GM19035 (cell line): ENCODE measurements at regions not wholly inside any gene's neighbourhood (a gene's known extent, or its start where the extent isn't known, plus 50 kb on each side); places are given as distances from the start of the nearest gene placed in this dataset.
A peak's percentile ranks its signal among the peaks of the same experiment; 100 is the strongest.

ENCODE experiments used
- ATAC-seq: cut with Tn5 transposase; IDR thresholded peaks from one replicate; pipeline ENCODE4 v1.9.1; 2021; ENCODE audit not compliant: unreplicated experiment

DNA sequence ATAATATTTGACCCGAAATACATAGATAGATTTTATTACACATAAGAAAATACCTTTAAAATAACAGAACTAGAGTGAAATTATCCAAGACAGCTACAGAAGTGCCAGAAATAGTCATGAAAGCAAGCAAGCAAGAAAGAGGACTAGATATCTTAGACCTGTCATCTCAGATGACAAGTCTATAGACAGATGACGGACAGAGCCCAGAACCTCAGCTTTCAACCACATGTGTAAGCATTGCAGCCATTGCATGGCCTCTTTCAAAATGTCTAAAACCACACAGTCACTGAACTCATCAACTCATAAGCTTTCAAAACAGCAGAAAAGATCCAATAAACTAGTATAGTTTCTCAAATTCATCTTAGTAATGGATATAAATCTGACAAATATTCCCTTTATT is 59.8 kb upstream of the FHIT start:
- ATAC-seq = no peak

DNA sequence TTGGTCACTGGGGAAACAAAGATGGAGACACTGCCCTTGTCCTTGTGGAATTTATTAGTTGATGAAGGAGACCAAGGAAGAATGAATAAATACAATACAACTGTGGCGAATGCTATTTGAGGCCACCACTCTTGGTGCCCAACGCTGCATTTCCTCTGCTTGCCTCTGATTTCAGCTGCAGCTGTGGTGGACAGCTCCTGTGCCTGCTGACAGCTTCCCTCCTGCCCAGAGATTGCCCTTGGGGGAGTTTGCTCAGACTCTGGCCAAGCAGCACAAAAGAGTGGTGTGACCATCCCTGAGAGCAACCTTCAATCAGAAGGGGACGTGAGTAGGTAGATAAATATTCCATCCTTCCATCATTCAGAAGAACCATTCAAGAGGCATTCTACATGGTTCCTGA is 64.6 kb upstream of the FHIT start:
- no peak for ATAC-seq

DNA sequence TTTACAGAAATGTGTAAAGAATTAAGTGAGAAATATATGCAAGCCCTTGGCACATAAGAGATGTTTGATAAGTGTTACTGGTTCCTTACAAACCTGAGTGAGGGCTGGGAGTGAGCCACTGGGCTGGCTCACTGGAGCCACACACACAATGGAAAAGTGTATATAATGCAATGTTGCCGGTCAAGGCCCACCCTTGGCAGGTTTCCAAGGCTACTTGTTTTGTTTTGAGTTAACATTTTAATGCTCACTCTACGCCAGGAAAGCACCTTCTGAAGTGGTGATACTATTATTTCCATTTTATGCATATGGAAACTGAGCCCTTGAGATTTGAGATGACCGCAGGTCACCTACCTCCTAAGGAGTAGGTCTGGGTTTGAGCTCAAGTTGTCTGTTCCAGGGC is 71.8 kb upstream of the FHIT start:
- ATAC-seq = no peak

DNA sequence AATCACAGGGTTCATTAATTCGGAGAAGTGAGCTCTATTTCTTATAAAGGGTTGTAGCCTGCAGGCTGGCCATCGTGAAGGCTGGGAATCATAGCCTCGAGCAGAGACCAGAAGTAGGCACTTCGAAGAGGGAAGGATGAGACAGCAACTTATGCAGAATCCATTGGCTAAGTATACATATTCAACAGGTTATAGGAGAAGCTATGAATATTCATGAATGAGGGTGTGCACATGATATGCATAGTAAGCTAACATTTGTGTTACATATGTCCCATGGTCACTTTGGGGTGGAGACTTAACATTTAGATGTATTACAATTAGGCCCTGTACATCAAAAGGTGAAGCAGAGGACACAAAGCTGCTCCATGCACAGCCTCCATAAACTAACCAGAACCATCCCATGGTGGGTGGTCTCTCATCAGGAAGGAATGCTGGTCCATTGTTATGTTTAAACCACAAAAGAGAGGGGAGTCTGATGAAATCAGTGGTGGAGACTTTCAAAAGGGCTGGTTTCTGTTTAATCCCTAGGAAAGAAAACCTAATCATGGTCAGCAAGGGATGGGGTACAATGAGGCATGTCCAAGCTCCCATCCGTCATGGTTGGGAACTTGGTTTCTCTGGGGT is 80.8 kb upstream of the FHIT start:
- no peak for ATAC-seq

DNA sequence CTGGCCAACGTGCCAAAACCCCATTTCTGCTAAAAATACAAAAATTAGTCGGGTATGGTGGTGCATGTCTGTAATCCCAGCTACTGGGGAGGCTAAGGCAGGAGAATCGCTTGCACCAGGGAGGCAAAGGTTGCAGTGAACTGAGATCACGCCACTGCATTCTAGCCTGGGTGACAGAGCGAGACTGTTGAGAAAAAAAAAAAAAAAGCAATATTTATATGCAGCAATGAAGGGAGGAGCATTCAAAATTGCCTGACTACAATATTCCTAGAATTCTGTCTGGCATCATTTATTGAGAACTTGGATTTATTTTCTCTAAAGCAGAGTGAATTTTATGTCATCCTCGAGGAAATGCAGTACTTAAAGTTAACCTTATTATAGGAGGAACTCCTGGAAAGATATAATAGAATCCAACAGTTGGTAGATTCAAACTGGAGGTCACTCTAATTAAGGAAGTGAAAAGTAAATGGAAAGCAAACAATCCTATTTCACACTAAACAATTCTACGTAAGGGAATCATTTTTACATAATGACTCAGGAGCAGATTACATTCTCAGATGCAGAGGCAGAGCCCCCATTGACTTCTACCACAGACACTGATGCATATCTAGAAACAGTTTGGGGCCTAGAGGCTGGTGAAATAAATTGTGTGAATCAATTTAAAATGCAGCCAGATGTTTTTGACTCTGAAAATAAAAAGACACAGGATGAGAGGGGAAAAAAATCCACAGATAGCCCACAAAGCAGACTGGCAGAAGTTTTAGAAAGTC is 82.1 kb upstream of the FHIT start:
- no peak for ATAC-seq

DNA sequence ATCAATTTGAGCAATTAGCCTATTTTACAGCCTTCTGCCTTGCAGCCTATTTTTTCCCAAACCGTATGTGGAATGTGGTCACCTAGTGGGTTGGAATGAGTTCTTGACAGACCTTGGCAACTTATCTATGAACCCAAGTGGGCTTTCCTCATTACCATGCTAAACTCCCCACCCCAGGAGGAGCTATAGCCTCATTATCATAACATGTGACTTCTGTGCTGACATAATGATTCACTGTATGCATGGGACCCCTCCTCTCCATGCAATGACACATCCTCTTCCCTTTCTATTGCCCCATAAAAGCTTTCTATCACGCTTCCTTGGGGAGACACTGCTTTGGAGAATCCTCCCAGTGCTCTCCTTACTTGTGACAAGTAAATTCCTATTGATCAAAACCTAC is 83.5 kb upstream of the FHIT start:
- no peak for ATAC-seq

DNA sequence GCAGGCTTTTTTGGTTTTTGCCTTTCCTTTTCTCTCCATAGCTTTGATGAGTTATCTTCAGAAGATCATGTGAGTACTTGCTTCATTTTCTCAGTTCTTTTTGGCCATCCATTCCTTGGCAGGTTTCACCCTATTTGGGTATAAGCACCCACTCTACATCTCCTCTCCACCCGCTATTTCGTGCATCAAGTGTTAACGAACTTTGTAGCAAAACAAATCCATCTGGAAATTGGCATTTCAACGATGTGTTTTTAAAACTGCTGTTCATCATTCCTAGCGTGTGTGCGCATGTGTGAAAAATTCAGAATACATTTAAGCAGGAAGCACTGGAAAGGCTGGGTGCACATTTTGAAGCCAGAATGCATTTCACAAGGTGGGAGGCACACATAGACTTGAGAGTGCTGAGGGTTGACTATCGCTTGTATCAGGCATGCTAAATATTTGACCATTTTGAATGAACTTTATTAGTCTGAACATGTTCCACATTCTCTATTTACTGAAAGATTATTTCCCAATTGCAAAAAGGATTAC is 89.7 kb upstream of the FHIT start:
- no peak for ATAC-seq

DNA sequence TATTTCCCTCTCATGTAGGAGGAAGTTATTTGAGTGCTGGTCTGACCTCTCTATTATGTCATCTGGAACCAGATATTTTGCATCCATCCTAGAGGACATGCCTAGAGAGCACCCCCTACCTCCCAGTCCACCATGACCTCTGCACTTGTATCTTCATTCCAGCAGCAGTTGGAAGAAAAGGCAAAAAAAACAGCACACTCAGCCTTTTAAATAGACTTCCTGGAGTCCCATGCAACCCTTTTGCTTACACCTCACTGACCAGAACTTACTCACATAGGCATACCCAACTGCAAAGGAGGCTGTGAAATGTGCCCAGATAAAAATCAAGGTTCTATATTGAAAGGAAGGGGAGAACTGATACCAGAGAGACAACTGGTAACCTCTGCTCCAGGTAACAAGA is 92.3 kb upstream of the FHIT start:
- ATAC-seq = no peak

DNA sequence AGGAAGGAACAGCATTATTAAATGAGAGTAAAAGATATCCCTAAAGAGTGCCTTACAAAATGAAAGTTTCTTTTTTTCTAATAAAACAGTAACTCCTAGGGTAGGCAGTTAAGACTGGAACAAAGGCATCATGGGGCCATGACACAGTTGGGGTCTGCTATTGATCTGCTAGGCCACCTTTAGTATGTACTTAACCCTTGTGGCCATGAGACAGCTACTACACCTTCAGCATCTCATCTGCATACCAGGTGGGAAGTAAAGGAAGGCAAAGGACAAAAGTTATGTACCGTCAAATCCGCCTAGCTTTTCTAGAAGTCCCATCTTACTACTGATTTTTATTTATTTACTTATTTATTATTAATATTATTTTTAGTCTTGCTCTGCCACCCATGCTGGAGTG is 93.8 kb upstream of the FHIT start:
- ATAC-seq = no peak

DNA sequence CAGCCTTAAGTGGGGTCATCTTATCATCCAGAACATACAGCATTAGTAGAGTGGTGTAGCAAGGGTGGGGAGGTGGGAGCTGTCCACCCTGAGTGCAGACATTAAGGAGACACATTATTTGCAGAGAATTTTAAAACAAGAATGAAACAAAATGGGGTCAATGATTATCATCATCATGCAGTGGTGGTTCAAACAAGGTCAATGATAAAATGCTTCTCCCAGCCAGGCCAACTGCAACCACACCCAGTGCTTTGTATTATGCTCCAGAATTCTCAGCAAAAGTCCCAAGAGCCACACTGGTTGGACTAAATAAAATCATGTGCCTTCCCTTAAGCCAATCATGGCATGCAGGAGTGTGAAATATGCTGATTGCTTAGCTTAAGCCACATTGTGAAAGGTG is 96.7 kb upstream of the FHIT start:
- ATAC-seq = no peak

DNA sequence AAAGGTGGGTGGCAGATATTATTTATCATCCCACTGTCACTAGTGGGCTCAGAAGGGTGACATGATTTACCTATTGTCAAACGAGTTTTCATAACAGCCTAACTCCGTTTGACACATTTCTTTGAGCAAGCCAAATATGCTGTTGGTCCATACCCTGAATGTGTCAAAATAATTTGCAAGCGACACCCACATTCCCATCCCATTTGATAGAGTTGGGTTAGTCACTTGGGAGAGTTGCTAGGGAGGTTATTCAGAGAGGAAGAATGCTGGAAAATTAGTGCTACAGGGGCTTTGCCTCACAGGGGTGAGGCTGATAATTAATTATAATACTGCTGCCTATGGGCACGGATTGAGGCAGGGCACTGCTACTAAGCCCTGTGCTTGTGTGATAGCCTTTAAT is 98.5 kb upstream of the FHIT start:
- no peak for ATAC-seq

DNA sequence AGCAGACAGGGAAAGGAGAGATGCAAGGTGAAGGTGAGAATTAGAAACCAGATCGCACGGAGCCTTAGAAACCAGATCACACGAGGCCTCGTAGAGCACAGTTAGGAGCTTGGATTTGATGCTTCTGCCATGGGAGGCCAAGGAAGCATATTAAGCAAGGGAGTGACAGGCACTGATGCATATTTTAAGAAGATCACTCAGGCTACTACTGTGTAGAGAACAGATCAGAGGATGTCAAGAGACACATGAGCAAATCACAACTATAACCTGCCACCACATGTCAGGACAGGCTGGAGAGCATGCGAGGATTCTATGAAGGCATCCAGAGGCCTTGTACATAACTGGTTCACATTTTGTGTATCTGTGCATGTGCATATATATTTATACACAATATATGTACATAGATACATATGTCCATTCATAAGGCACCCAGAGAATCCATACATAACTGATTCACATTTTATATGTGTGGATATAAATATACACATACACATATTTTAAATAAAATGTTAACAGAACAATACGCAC is 99.6 kb upstream of the FHIT start:
- ATAC-seq = no peak

DNA sequence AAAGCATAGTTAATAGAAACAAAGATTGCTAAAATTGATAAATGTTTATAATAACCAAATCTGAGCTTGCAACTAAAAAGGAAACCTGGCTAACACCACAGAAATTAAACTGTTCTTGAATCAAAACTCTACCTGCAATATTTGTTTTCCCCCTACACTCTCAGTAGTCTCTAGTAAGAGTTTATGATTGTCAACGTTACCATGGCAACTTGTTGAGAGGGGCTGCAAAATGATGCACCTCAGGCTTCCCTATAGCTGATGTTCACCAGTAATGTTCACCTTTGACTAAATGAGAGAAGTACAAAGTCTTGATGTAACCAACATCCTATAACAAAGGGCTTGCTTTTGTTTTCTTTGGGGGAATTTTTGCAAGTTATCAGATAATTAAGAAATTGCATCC is 101.1 kb upstream of the FHIT start:
- no peak for ATAC-seq

DNA sequence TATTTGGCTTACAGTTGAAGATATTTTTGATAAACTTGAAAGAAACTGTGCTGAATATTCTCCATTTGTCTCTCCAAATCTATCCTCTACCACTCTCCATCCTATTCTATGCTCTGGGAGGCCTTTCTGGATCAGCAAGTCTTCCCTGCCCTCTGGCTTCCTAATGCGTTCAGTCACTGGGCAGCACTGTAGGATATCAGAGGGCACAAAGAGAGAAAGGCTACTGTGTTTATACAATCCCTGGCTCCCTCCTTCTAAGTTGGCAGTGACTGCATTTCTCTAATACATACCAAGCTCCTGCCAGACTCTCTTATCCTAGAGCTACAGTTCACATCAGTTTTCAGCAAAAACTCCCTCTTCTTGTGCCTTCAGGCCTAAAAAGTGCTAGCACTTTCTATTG is 102.1 kb upstream of the FHIT start:
- no peak for ATAC-seq

DNA sequence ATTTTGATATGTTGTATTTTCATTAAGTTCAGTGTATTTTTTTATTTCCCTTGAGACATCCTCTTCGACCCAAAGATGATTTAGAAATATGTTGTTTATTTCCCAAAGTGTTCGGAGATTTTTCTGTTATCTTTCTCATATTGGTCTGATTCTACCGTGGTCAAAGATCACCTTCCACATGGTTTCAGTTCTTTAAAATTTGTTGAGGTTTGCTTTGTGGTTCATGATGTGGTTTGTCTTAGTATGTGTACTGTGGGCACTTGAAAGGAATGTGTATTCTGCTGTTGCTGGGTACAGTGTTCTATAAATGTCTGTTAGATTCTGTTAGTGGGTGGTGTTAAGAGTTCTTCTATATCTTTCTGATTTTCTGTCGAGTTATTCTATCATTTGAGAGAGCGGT is 103.4 kb upstream of the FHIT start:
- no peak for ATAC-seq

DNA sequence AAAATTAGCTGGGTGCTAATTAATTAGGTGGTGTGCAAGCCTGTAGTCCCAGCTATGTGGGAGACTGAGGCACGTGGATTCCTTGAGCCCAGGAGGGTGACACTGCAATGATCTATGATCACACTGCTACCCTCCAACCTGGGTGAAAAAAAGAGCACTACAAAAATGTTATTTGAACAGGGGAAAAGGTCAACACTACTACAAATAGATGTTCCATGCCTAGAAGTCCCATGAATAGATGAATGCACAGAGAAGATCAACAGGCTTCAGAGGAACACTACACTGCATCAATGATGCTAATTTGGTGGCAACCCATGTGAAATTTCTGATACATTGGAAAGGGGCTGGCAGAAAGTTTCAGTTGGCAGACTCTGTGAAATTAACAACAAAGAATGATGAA is 105.4 kb upstream of the FHIT start:
- ATAC-seq = no peak

DNA sequence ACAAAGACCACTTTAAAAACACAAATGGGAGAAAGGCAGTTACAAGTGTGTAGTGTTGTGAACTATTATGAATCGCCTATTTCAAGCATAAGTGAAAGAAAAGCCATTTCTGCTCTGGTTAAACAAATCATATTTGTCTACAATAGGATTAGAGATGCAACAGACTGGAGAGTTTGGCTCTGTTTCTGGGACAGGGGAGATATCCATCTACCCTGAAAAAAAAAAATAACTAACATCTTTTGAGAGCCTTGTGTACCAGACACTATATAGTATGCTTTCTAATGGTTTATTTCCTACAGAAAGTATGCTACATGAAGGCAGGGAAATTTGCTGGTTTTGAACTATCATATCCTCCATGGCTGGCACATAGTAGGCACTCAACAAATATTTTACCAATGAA is 106.7 kb upstream of the FHIT start:
- ATAC-seq = no peak

DNA sequence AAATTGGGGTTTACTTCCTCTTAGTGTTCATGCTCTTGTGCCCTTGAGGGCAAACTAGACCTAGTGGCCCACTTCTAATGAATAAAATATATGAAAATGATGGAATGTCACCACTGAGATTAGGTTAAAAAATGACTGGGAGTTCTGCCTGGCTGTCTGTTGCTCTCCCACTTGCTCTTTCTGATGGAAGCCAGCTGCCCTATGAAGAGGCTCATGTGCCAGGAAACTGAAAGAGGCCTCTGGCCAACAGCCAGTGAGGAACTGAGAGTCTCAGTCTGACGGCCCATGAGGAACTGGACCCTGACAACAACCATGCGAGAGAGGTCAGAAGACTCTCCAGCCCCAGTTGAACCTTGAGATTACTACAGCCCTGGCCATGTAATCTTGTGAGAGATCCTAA is 107.1 kb upstream of the FHIT start:
- ATAC-seq = peak; percentile 100

DNA sequence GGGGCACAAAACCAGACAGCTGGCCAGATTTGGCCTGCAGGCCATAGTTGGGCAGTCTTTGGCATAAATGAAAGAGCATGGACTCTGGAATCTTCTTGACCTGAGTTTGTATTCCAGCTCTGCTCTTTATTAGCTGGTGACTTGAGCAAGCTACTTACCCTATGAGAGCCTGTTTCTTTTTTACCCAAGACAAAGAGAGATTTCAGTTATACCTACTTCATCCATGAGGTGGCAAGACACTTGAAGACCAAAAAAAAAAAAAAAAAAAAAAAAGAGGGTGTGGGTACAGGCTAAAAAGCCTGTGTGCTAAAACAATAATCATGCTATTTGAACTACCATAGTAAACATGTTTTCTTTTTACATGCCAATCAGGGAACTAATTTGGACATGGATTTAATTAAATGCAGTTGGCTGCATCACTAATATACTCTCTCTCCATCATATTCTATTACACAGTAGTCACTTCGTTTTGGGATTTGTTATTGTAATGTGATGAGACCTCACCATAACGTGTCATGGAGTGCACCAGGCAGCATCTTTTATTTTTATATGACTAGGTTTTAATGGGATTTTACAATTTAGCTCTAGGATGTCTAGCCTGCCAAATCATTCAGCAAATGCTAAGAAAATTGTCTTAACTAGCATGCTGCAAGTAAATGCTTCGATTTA is 109.2 kb upstream of the FHIT start:
- ATAC-seq = no peak

DNA sequence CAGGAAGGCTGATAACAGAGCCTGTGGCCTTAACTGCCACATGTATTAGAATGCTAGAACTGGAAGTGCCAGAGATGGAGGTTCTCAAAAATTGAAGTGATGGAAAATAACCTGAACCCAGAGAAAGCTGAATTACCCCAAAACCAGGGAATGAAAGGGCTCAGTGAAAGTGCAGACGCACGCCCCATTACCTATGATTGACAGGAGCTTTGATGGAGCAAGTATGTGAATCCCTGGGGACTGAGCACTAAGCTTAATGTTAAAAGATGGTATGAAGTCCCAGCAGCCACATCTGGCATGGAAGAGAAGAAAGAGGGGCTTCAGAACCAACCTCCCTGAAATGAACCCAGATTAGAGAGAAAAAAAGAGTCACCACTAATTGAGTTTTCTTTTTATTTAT is 118.4 kb upstream of the FHIT start:
- no peak for ATAC-seq

DNA sequence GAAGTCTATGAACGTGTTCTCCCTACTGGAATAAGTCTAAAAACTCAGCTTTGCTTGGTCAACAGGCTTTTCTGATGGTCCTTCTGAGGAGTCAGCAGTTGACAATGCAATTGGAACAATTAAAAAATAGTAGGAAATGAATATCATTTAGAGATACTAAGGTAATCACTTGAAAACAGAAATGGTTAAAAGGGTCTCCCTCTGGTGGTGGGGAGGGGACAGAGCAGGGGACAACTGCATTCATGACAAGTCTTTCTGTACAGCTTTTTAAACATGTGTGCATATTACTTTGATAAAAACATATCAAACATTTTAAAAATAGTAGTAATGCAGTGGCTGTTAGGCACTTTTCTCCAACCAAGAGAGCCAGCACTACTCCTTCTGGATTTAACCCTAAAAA is 119.9 kb upstream of the FHIT start:
- ATAC-seq = no peak

DNA sequence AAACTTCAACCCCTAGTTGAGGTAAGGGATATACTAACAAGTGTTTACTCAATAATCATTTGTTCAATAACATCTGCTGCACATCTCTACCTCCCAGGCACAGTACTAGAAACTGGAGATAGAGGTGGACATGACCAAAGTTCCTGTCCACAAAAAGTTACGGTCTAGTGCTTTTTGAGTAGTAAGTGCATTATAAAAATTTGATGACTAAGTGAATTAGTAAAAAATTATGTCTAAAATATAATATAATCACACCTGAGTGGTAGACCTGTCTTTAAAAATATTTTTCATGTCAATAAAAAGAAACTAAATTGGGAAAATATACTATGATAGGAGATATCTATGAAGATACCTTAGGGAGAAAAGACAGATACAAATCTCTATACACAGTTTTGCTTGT is 121.5 kb upstream of the FHIT start:
- ATAC-seq = no peak
